Left hindlimb (tissue), 1 donor: ENCODE measurements at regions not wholly inside any gene's neighbourhood (a gene's known extent, or its start where the extent isn't known, plus 50 kb on each side); places are given as distances from the start of the nearest gene placed in this dataset.

Experiments used
- DNase-seq: peaks from one replicate; pipeline ENCODE4 v3.0.0-alpha.2; 2018

DNA sequence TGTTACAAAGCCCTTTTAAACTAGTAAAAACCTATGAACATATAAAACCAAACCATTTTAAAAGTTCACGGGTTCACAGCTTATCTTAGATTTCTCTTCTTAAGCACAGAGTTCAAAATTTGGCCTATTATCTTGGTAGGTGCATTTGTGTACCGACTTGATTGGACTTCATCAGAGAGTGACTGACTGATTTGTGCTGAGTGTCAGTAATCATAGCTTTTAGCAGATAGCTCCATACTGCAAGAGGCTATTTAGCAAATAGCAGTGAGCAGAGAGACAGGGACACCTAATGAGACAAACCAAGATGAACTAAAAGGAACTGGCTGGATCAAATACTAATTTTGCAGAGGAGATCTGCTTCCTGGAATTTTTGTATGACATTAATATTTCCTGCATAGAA lies 274.5 kb downstream of the PRR16 start:
- no peak for DNase-seq

GRCh38 chr5:120740989-120741388 lies 276.9 kb downstream of the PRR16 start:
- no peak for DNase-seq

DNA sequence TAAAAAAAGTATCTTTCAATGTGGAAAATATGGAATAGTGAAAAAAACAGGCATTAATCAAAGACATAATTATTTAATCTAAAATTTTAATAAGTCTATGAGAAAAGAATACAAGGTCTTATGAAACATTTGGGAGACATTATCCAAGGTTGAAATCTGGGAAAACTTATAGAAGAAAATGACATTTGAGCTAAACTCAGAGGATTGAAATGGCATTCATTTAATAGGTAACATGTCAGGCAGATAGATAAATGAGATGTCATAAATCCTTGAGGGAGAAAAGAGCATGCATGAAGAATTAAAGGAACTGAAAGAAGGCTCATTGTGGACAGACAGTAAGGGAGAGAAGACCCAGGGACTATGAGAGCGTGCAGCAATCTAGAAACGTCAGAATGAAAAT lies 284.4 kb downstream of the PRR16 start:
- DNase-seq = no peak

DNA sequence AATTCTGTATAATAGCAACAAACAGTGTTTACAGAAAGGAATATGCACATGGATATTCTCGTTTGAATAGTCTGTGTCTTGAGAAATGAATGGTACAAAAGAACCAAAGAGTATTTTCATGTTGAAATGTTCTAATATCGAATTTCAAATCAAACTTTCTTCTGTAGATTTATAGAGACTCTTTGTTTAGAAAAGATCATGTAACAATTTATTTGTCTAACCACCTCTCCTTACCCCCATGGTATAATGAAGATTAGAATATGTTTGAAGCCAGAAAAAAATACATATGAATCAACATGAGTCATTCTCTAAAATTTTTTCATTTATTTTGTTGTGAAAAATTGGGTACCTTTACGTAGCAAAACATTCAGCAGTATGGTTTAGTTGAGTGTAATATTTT lies 285.6 kb downstream of the PRR16 start:
- DNase-seq = no peak

GRCh38 chr5:120759587-120759986 lies 295.5 kb downstream of the PRR16 start:
- no peak for DNase-seq

- DNase-seq = no peak
These were observed 297.9 kb downstream of the PRR16 start for GRCh38 chr5:120761986-120762385.

DNA sequence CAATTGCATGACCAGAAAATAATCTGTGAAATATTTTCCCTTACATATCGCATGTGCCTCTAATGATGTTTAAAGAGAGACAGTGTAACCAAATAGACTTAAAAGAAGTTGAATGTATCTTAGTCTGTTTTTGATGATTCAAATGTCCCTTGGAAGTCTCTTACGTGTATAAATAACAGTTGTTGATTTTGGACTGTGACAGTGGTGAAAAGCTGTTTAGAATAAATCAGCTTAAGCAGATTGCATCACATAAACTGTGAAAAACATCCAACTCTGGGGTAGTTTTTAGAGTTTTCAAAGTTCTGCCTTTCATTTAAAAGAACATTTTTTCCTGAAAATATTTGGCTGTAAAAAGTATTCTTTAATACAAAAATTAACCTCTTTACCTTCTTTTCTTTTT lies 301.1 kb downstream of the PRR16 start:
- no peak for DNase-seq

DNA sequence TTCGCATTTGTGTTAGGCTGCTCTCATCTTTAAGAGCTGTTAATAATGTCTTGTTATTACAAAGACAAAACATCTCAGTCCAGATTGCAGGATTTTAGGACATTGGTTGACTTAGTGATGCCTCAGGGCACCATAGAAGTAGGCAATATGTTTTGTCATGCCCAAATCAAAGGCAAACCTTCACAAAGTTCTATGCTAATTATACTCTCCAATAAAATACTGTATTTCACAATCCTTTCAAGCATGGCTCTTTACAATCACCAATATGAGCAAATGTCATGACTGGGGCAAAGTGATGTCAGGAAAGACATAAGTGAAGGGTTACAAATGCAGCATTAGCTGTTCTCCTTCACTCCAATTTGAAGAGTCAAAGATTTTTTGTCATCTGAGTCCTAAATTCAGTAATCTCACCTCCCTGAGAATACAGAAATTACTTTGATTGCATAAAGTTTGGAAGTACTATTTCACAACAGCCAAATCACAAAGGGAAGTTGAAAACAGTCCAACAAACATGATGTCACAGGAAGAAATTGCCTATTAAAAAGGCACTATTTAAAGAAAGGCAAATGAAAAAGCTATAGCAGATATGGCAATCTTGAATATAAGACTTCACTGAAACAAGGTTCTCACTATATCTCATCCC lies 303.2 kb downstream of the PRR16 start:
- no peak for DNase-seq

- no peak for DNase-seq
These were observed 305.3 kb downstream of the PRR16 start for GRCh38 chr5:120769312-120769872.

DNA sequence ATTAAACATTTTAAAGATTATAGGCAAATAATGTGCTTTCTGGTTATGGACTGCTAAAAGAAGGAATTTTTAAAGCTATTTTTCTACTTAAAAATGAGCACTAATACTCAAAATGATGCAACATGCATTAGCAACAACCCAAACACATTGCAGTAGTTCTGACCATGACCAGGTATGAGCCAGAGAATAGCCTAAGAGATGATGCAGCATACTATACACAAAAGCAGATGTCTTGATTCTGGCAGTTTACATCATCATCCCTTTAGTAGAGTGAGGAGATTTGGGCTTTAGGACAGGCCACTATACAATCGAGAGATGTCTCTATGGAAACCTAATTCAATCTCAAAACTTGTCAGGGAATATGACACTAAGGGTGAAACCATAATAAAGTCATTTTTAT lies 307.1 kb downstream of the PRR16 start:
- no peak for DNase-seq

- no peak for DNase-seq
These were observed 314.7 kb downstream of the PRR16 start for GRCh38 chr5:120778491-120779484.

- no peak for DNase-seq
These were observed 315.6 kb downstream of the PRR16 start for GRCh38 chr5:120779674-120780073.

- no peak for DNase-seq
These were observed 324.4 kb downstream of the PRR16 start for GRCh38 chr5:120788481-120788880.

GRCh38 chr5:120789918-120790317 lies 325.8 kb downstream of the PRR16 start:
- no peak for DNase-seq

GRCh38 chr5:120790339-120790738 lies 326.2 kb downstream of the PRR16 start:
- no peak for DNase-seq

GRCh38 chr5:120792477-120792876 lies 328.4 kb downstream of the PRR16 start:
- no peak for DNase-seq

DNA sequence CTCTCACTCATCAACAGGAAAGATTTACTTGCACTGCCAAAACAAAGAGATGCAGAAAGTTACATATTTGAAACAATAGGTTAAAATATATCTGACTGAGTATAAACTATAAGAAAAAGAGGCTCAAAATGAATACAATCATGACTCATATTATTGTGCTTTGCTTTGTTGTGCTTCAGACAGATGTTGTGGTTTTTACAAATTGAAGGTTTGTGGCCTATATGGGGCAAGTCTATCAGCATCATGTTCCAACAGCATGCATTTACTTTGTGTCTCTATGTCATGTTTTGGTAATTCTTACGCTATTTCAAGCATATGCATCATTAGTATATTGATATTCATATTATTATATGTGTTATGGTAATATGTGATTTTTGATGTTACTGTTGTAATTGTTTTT lies 330.0 kb downstream of the PRR16 start:
- DNase-seq = no peak

DNA sequence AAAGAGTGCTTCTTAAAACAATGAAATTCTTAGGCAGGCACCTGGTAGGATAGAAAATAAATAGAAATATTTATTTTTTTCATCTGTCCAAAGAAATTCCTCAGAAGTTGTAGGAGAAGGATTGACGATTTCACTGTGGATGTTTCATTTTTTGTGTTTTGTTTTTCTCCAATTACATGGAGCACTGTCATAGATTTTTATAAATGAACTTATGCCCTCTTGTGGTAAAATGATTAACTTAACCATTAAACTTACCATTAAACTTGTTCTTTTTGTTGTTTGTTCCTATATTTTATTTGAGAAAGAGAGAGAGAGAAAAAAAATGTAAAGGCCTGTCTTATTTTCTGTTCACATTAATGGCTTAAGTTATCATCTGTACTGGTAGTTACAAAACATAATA lies 339.2 kb downstream of the PRR16 start:
- no peak for DNase-seq

DNA sequence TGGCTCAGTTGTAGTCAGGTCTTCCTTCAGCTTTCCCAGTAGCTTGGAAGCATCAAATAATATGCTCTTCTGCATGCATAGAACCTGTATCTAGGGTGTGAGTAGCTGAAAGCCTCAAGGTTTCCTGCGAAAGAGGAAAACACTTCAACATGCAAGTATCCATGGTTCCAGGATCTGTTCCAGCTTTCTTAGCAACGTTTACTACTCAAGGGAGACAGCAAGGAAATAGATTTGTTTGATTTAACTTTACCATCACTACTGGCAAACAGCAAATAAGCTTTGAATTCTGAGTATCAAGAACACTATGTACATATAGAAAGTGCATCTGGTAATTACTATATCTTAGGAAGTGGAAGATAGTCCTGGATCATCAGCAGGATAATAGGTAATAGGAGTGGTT lies 341.0 kb downstream of the PRR16 start:
- DNase-seq = no peak

- DNase-seq = no peak
These were observed 342.1 kb downstream of the PRR16 start for GRCh38 chr5:120806202-120806601.

- no peak for DNase-seq
These were observed 344.0 kb downstream of the PRR16 start for GRCh38 chr5:120808135-120808534.

DNA sequence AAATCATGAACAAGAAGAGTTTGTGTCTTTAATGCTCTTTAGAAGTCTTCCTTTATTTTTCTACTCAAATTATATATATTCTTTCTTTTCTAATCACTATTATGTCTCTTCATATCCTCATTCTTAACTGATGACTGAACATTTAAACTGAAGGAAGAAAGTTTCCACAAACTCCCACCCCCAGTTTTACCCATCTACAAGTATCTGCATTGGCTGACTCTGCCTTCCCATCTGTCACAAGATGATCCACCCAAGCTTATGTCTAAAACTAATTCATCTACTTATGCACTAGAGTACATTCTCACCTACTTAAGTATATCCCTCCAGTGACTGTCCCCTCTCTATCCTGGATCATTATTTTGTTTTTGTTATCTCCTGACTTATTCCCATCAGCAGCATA lies 344.5 kb downstream of the PRR16 start:
- DNase-seq = no peak

GRCh38 chr5:120813551-120813950 lies 349.5 kb downstream of the PRR16 start:
- DNase-seq = no peak
